H1 (cell line): ENCODE measurements at regions not wholly inside any gene's neighbourhood (a gene's known extent, or its start where the extent isn't known, plus 50 kb on each side); places are given as distances from the start of the nearest gene placed in this dataset.

ENCODE experiments used
- CTCF ChIA-PET: fragments of 300-600 bp; sonication (Branson Sonifier 250); formaldehyde crosslinking; loops from one replicate; lab custom pipeline; 2021; ENCODE audit not compliant: partially characterized antibody; lab: Charles Lee
- POLR2A ChIA-PET: fragments of 300-600 bp; sonication (Branson Sonifier 250); formaldehyde crosslinking; loops from one replicate; lab custom pipeline; 2021; ENCODE audit warnings: inconsistent platforms; ENCODE audit not compliant: partially characterized antibody; lab: Charles Lee
- DNase-seq, 2 experiments: peaks; one replicate each; pipeline versions ENCODE4 v3.0.0 to v3.0.0-alpha.2; 2010 to 2022; ENCODE audit warnings: low spot score in 2 of 2, low read depth in 1 of 2, mixed read lengths in 1 of 2
- FAIRE-seq: peaks from 2 replicates; lab custom pipeline; 2011; peaks lifted over from hg19 to GRCh38; lab: Jason Lieb, UNC
- H2AFZ ChIP-seq: 2 replicates; pipeline ENCODE4 v1.8.1; 2012; ENCODE audit warnings: low read length, inconsistent platforms
- H2AK5ac ChIP-seq: 2 replicates; pipeline ENCODE4 v1.6.1; 2013; ENCODE audit warnings: low read depth, low read length
- H2BK120ac ChIP-seq: replicated peaks from 2 replicates; pipeline ENCODE3; 2013; ENCODE audit warnings: low read depth, low read length, inconsistent platforms
- H2BK12ac ChIP-seq: 2 replicates; pipeline ENCODE4 v1.6.1; 2013; ENCODE audit warnings: low read depth, low read length
- H2BK15ac ChIP-seq: 2 replicates; pipeline ENCODE4 v1.6.1; 2013; ENCODE audit warnings: low read length
- H2BK20ac ChIP-seq: 2 replicates; pipeline ENCODE4 v1.6.1; 2013; ENCODE audit warnings: low read length
- H2BK5ac ChIP-seq: 2 replicates; pipeline ENCODE4 v1.6.1; 2013; ENCODE audit warnings: low read depth, low read length
- H3K14ac ChIP-seq: 2 replicates; pipeline ENCODE4 v1.6.1; 2013; ENCODE audit warnings: inconsistent platforms; ENCODE audit not compliant: insufficient read length
- H3K18ac ChIP-seq: 2 replicates; pipeline ENCODE4 v1.6.1; 2013; ENCODE audit warnings: low read length; ENCODE audit errors: extremely low read depth
- H3K23ac ChIP-seq: 2 replicates; pipeline ENCODE4 v1.6.1; 2013; ENCODE audit warnings: inconsistent platforms; ENCODE audit not compliant: insufficient read length
- H3K23me2 ChIP-seq: 2 replicates; pipeline ENCODE4 v1.6.1; 2013; ENCODE audit warnings: low read depth, low read length
- H3K27ac ChIP-seq: 2 replicates; pipeline ENCODE4 v1.6.1; 2011; ENCODE audit warnings: low read depth, low read length, inconsistent platforms
- H3K27me3 ChIP-seq, 4 experiments: replicated peaks in 1 of 4; 1 replicate in 1 of 4; 2 replicates in 3 of 4; pipeline versions ENCODE4 v1.6.1 to v1.8.1; 2011 to 2013; ENCODE audit warnings: low read length in 3 of 4, mild to moderate bottlenecking in 3 of 4, inconsistent platforms in 2 of 4, mixed read lengths in 2 of 4, moderate library complexity in 1 of 4; ENCODE audit not compliant: control insufficient read depth in 3 of 4, insufficient read depth in 3 of 4; ENCODE audit errors: extremely low read depth in 1 of 4
- H3K36me3 ChIP-seq, 4 experiments: 2 replicates each; pipeline versions ENCODE4 v1.6.1 to v1.8.1; 2011 to 2013; ENCODE audit warnings: mild to moderate bottlenecking in 4 of 4, low read length in 3 of 4, moderate library complexity in 2 of 4, control low read depth in 1 of 4, inconsistent platforms in 1 of 4; ENCODE audit not compliant: insufficient read depth in 4 of 4, control insufficient read depth in 2 of 4
- H3K4ac ChIP-seq: replicated peaks from 2 replicates; pipeline ENCODE3; 2013; ENCODE audit warnings: low read length, low read depth, mixed read lengths, inconsistent platforms; ENCODE audit not compliant: insufficient read length
- H3K4me1 ChIP-seq, 4 experiments: replicated peaks in 1 of 4; 1 replicate in 1 of 4; 2 replicates in 3 of 4; pipeline versions ENCODE4 v1.6.1 to v1.8.1; 2011 to 2013; ENCODE audit warnings: low read length in 3 of 4, inconsistent platforms in 2 of 4, mixed read lengths in 1 of 4; ENCODE audit not compliant: insufficient read depth in 4 of 4, control insufficient read depth in 3 of 4
- H3K4me2 ChIP-seq, 2 experiments: 2 replicates each; pipeline versions ENCODE4 v1.6.1 to v1.8.1; 2011 to 2013; ENCODE audit warnings: low read depth in 2 of 2, low read length in 2 of 2, control low read depth in 1 of 2, inconsistent platforms in 1 of 2, mild to moderate bottlenecking in 1 of 2; ENCODE audit not compliant: insufficient read depth in 1 of 2
- H3K4me3 ChIP-seq, 4 experiments: fragments of 200-600, 300-600 bp in 1 of 4; sonication (generic), shearing (Covaris generic), sonication (Bioruptor Twin) in 1 of 4; 2 replicates each; pipeline versions ENCODE4 v1.5.1 to v1.8.1; 2011 to 2016; ENCODE audit warnings: low read length in 4 of 4, low read depth in 3 of 4, control low read depth in 2 of 4, inconsistent platforms in 2 of 4, mild to moderate bottlenecking in 2 of 4, mixed read lengths in 1 of 4, moderate library complexity in 1 of 4; ENCODE audit not compliant: insufficient read depth in 2 of 4; ENCODE audit errors: extremely low read depth in 1 of 4
- H3K56ac ChIP-seq: replicated peaks from 2 replicates; pipeline ENCODE3; 2013; ENCODE audit warnings: low read depth, mild to moderate bottlenecking, mixed read lengths, low read length, inconsistent platforms; ENCODE audit not compliant: insufficient read length
- H3K79me1 ChIP-seq: 2 replicates; pipeline ENCODE4 v1.6.1; 2013; ENCODE audit warnings: low read depth, low read length, control low read depth
- H3K79me2 ChIP-seq, 2 experiments: 2 replicates each; pipeline versions ENCODE4 v1.6.1 to v1.8.1; 2012 to 2013; ENCODE audit warnings: low read length in 2 of 2, mild to moderate bottlenecking in 2 of 2, inconsistent platforms in 1 of 2; ENCODE audit not compliant: insufficient read depth in 2 of 2, control insufficient read depth in 1 of 2
- H3K9ac ChIP-seq, 4 experiments: replicated peaks in 1 of 4; 1 replicate in 1 of 4; 2 replicates in 3 of 4; pipeline versions ENCODE4 v1.6.1 to v1.8.1; 2011 to 2013; ENCODE audit warnings: low read depth in 3 of 4, low read length in 3 of 4, control low read depth in 2 of 4, mild to moderate bottlenecking in 2 of 4, moderate library complexity in 2 of 4, inconsistent platforms in 1 of 4; ENCODE audit errors: extremely low read depth in 1 of 4
- H3K9me3 ChIP-seq, 2 experiments: 2 replicates each; pipeline versions ENCODE4 v1.6.1 to v1.8.1; 2012 to 2013; ENCODE audit warnings: mild to moderate bottlenecking in 2 of 2, moderate library complexity in 2 of 2, control low read depth in 1 of 2, inconsistent platforms in 1 of 2, low read depth in 1 of 2, low read length in 1 of 2, mixed read lengths in 1 of 2; ENCODE audit not compliant: insufficient read depth in 2 of 2
- H4K20me1 ChIP-seq, 2 experiments: replicated peaks in 1 of 2; 2 replicates each; pipeline versions ENCODE3 to v1.8.1; 2011 to 2013; ENCODE audit warnings: inconsistent platforms in 2 of 2, low read length in 2 of 2, mild to moderate bottlenecking in 1 of 2; ENCODE audit not compliant: insufficient read depth in 2 of 2, control insufficient read depth in 1 of 2
- H4K5ac ChIP-seq: 2 replicates; pipeline ENCODE4 v1.6.1; 2013; ENCODE audit warnings: low read length, low read depth, mixed read lengths, inconsistent platforms; ENCODE audit not compliant: insufficient read length
- H4K8ac ChIP-seq: 2 replicates; pipeline ENCODE4 v1.8.0; 2013; ENCODE audit warnings: mild to moderate bottlenecking, moderate library complexity, low read length, inconsistent platforms; ENCODE audit not compliant: insufficient read depth; ENCODE audit errors: extremely low read depth
- H4K91ac ChIP-seq: replicated peaks from 2 replicates; pipeline ENCODE3; 2013; ENCODE audit warnings: low read length, mixed read lengths, inconsistent platforms; ENCODE audit not compliant: insufficient read length
- GTF2F1 ChIP-seq: IDR thresholded peaks from 2 replicates; pipeline ENCODE4 v1.6.1; 2012; ENCODE audit warnings: low read depth, low read length, improper control_type of control experiment, borderline replicate concordance
- SP1 ChIP-seq: IDR thresholded peaks from 2 replicates; pipeline ENCODE4 v1.6.1; 2011; ENCODE audit warnings: low read depth, low read length
- TCF12 ChIP-seq: IDR thresholded peaks from 2 replicates; pipeline ENCODE4 v1.6.1; 2011; ENCODE audit warnings: low read depth, mild to moderate bottlenecking, low read length
- TEAD4 ChIP-seq: IDR thresholded peaks from 2 replicates; pipeline ENCODE4 v1.6.1; 2012; ENCODE audit warnings: low read depth, low read length, inconsistent platforms, mixed read lengths
- YY1 ChIP-seq: IDR thresholded peaks from 2 replicates; pipeline ENCODE4 v1.6.1; 2011; ENCODE audit warnings: low read depth, mild to moderate bottlenecking, low read length
- WGBS, 2 experiments: shearing (Covaris generic) in 1 of 2; methylation state at CpG; one replicate each; pipeline versions ENCODE4 v1.1.6 to v1.1.7; 2013 to 2015; ENCODE audit warnings: low lambda C conversion rate in 2 of 2, mixed read lengths in 2 of 2, inconsistent platforms in 1 of 2, low coverage in 1 of 2, missing lambda C conversion rate in 1 of 2; ENCODE audit not compliant: insufficient replicate concordance in 2 of 2, insufficient coverage in 1 of 2, insufficient read length in 1 of 2; ENCODE audit errors: extremely low coverage in 1 of 2, missing lambda C conversion rate in 1 of 2; 5-methylcytosine and 5-hydroxymethylcytosine counted together

- 53% methylated on average over 4 of the region's 4 CpGs; no CpG with 5 or more reads in 1 of the 2 experiments for WGBS, 2 experiments
- H2BK15ac ChIP-seq, result no peak overlapping the region
- H2BK20ac ChIP-seq, result peak overlapping the region; percentile 51; the same call in 1 of the 2 replicates
- H2BK120ac ChIP-seq, result no peak overlapping the region
- H3K27me3 ChIP-seq, result peaks cover 0 to 5% (median under 1%) of the 10 kb centered on the region in 4 experiments; a peak in 2 of 7 replicates
- no peak overlapping the region for H3K23ac ChIP-seq
- H3K23me2 ChIP-seq, result no peaks in the 10 kb centered on the region; the same call in 1 of the 2 replicates
- no peak overlapping the region; the same call in 1 of the 2 replicates for H2AK5ac ChIP-seq
- H3K9ac ChIP-seq, result no peak overlapping the region
- no peaks in the 10 kb centered on the region for H3K79me1 ChIP-seq
- H3K4ac ChIP-seq, result no peak overlapping the region
- no peak overlapping the region for H4K91ac ChIP-seq
- POLR2A ChIA-PET, result no interaction called here
- H3K4me1 ChIP-seq, result peaks cover 6 to 19% (median 8%) of the 10 kb centered on the region in 4 experiments
- H3K79me2 ChIP-seq, result no peaks in the 10 kb centered on the region
- no peak overlapping the region for H3K14ac ChIP-seq
- H4K20me1 ChIP-seq, result no peaks in the 10 kb centered on the region
- H4K8ac ChIP-seq, result no peak overlapping the region
- peak overlapping the region; percentile 0 to 12; a peak in 1 of 4 replicates for H3K4me2 ChIP-seq
- no peak overlapping the region for H3K27ac ChIP-seq
- no peak overlapping the region; the same call in 1 of the 2 replicates for H3K18ac ChIP-seq
- CTCF ChIA-PET, result no interaction called here
- no peaks in the 10 kb centered on the region for H3K9me3 ChIP-seq
- H3K4me3 ChIP-seq, result no peak overlapping the region; a peak in 2 of 8 replicates
- peak overlapping the region; percentile 77 for H2BK12ac ChIP-seq
- no peak overlapping the region for H3K56ac ChIP-seq
- H3K36me3 ChIP-seq, result no peaks in the 10 kb centered on the region
- no peak overlapping the region for H4K5ac ChIP-seq
- 0 out of 2 replicates have a peak overlapping the region, but pooled peaks have one; percentile 27 for H2BK5ac ChIP-seq
- H2AFZ ChIP-seq, result no peak overlapping the region
- FAIRE-seq, result peak; percentile 89
- no peak for DNase-seq
- TF ChIP-seq GTF2F1, result no peak
- TF ChIP-seq TEAD4, result peak; percentile 91
- TF ChIP-seq TCF12, result 0 out of 2 replicates have a peak, but pooled peaks have one; percentile 59
- peak; percentile 30; the same call in 1 of the 2 replicates for TF ChIP-seq SP1
- TF ChIP-seq YY1, result 0 out of 2 replicates have a peak, but pooled peaks have one; percentile 14
These were observed 435.3 kb downstream of the HAPSTR1 start for GRCh38 chr16:9526791-9527190.
